G401 (cell line): ENCODE measurements at regions not wholly inside any gene's neighbourhood (a gene's known extent, or its start where the extent isn't known, plus 50 kb on each side); places are given as distances from the start of the nearest gene placed in this dataset.
"Not testable (repeated sequence)": the region's sequence is repeated elsewhere in the genome, so short reads cannot be mapped to it uniquely, and the experiment has no call there.

Source experiments
- DNase-seq: peaks from one replicate; pipeline ENCODE4 v3.0.0-alpha.2; 2015; ENCODE audit warnings: low spot score
- in situ Hi-C: cut with HindIII; loops from 2 replicates; pipeline ENCODE4 v1.10.0; 2016; ENCODE audit warnings: low sequenced_read_pairs, mixed read lengths

GRCh38 chr14:49946320-49947141 is 53.6 kb downstream of the ARF6 start:
- in situ Hi-C loops, result no loop called here
- DNase-seq, result peak; percentile 85

DNA sequence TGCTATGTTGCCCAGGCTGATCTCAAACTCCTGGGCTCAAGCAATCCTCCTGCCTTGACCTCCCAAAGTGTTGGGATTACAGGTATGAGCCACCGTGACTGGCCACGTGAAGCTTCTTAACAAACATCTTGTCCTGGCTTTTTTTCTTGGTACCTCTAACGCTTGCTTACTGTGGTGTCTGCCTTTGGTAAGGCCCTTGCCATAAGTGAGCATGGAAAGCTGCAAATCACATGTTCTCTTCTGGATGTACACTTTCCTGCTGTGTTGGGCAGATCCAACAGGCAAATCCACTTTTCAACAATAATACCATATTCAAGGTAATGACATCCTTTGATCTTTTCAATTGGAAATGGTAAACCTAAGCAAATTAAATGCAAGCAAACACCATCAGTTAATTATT is 54.6 kb downstream of the ARF6 start:
- in situ Hi-C loops, result no loop called here
- DNase-seq, result no peak

- in situ Hi-C loops, result no loop called here
Measured at GRCh38 chr14:49950275-49951228, 57.7 kb downstream of the ARF6 start.

GRCh38 chr14:49951229-49951607 is 58.3 kb downstream of the ARF6 start:
- no peak for DNase-seq
- in situ Hi-C loops, result no loop called here

More at GRCh38 chr14:49950275-49951228, 57.7 kb downstream of the ARF6 start:
- DNase-seq, result peak; percentile 76

- in situ Hi-C loops, result no loop called here
- no peak for DNase-seq
Measured at GRCh38 chr14:49951691-49952345, 58.9 kb downstream of the ARF6 start.

- in situ Hi-C loops, result no loop called here
- DNase-seq, result no peak
Measured at GRCh38 chr14:49953196-49953595, 60.3 kb downstream of the ARF6 start.

DNA sequence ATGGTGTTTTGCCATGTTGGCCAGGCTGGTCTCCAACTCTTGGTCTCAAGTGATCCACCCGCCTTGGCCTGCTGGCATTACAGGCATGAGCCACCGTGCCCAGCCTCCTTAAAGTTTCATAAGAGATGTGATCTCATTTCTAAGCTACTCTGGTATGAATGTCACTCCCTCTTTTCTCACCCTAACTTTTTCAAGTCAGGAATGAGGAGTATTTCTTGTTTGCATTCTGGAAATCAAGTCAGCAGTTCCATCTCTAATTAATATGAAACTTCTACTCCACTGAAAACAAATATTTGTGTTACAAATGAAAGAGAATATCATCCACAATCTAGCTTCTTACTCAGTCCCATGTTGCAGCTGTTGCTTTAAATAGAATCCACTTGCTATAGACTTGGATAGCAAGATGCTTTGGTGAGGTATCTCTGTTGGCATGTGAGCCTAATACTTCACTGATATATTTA is 61.3 kb downstream of the ARF6 start:
- in situ Hi-C loops, result no loop called here
- DNase-seq, result no peak

GRCh38 chr14:49955024-49955423 is 62.1 kb downstream of the ARF6 start:
- in situ Hi-C loops, result no loop called here
- DNase-seq, result no peak

DNA sequence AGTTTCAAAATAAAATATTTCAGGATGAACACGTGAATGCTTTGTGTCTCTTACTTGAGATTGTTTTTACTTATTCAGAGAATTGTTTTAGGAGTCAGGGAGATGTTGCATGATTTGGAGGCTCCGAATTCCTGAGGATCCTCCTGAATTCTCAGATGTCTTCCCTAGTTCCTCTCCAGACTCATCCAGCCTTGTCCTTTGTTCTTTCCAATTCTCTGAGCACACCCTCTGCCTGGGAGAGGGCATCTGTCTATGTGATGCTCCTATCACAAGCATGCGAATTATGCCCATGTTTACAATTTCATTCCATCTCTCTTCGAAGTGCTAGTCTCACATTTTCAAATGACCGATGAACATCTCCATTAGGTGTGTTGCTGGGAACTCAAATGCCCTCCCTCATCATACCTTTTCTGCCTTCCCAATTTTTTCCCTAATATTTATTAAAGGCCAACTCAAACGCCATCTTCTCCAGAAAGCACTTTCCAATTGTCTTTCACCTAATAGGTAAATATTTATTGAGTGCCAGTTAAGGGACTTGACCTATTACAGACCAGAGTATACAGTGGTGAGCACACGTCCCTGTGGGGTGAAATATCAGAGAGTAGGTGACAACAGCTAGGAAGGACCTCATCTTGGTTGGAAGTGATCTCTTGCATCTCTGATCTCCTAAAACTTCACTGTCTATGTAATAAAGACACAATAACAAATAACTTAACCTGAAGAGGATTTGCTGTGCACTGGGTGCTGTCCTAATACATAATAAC is 64.4 kb downstream of the ARF6 start:
- in situ Hi-C loops, result no loop called here
- no peak for DNase-seq

DNA sequence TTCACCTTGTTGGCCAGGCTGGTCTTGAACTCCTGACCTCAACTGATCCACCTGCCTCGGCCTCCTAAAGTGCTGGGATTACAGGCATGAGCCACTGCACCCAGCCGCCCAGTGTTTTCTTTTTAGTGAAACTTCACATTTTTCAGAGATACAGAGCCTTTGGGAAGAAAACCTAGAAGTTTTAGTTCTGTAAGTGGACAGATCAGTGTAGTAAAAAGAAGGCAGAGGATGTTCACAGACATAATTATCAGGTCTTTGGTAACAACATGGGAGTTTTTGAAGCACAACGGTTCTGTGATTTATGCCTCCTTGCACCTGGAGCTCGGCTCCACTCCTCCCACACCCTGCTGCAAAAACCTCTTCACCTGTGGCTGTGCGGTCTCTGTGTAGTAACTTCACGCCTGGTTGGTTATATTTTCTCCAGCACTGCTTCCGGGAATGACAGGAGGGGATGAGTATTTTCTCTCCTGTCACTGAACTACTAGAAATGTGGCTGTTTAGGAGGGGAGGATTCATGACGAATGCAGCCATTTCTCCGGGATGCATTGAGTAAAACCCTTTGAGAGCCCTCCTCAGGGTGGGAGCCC is 67.0 kb downstream of the ARF6 start:
- in situ Hi-C loops, result no loop called here

GRCh38 chr14:49960453-49960852 is 67.6 kb downstream of the ARF6 start:
- in situ Hi-C loops, result no loop called here
- DNase-seq, result no peak

More for the DNA sequence above, 67.0 kb downstream of the ARF6 start:
- no peak for DNase-seq

DNA sequence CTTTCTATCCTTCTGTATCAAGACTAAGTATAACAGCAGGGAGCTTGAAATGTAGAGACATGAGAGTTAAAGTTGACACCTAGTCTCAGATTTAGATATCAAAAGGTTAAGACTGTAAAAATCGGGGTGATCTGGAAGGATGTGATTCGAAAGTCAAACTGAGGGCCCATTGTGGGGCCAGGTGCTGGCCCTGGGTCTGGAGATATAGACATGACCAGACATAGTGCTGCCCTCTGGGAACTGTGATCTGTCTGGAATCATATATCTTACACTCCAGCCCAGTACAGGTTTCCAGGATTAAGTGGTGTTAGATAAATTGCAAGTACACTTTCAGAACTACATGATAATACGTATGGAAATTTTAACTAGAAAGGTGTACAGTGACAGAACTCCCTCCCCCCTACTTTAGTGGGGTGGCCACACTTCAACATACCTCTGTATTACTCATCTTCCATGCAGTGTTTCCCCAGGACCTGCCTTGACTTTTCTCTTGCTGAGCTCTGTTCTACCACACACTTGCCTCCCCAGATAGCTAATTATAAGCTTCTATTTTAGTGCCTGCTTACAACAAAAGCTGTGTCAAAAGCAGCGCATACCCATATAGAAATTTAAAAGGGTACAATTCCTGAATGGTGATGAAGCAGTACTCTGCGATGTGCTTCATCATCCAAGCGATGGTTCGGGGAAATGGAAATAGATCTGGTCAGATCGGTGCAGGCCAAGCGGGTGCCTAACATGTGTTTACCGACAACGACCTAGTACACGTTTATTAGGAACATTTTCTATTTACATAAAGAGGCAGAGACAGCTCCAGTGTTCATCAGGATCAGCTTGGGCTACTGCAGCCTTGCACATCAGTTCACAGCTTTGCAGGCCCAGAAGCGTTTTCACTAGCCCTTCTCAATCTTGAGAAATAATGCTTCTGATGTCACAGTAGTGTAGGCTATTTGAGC is 68.7 kb downstream of the ARF6 start:
- in situ Hi-C loops, result no loop called here

DNA sequence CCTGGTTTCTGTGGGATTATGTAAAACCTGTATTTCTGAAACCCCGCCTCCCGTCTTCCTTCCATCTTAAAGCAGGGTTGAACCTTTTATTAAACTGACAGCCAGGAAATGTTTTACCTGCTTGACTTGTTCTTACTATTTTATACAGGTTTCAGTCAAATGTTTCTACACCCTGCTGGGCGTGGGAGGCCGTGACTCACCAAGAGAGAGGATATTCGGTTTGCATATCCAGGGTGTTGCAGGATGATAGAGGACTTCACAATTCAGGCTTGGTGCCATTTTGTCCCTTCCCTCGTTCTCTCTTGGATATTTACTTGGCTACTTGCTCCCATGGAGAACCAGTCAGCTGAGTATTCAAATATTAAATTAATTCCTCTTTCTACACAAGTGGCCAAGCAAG is 69.7 kb downstream of the ARF6 start:
- DNase-seq, result no peak

More for the DNA sequence above, 68.7 kb downstream of the ARF6 start:
- no peak for DNase-seq

GRCh38 chr14:49965068-49965651 is 72.3 kb downstream of the ARF6 start:
- in situ Hi-C loops, DNase-seq: not testable (repeated sequence)

More for the DNA sequence above, 69.7 kb downstream of the ARF6 start:
- in situ Hi-C loops, result no loop called here

DNA sequence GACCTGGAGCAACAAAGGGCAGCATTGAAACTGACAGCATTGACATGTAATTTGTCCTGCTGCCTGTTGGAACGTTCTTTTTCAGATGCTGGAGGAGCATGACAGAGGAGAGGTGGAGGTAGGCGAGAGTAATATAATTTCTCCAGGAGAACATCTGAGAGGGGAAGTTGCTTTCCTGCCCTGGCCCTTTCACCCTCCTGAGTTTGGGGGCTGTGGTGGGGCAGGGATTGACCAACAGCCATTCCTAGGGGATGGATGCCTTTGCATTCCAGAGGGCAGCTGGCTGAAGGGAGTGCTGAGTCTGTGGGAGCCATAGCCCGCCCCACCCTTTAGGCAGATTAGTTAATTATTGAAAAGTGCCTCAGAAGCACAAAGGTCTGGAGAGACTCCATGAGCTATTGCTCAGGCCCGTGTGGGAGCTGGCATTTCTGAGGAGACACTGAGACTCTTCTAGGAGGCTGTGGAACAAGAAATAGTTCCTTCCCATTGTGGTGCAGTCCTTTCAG is 73.5 kb downstream of the ARF6 start:
- no peak for DNase-seq
- in situ Hi-C loops, result no loop called here

DNA sequence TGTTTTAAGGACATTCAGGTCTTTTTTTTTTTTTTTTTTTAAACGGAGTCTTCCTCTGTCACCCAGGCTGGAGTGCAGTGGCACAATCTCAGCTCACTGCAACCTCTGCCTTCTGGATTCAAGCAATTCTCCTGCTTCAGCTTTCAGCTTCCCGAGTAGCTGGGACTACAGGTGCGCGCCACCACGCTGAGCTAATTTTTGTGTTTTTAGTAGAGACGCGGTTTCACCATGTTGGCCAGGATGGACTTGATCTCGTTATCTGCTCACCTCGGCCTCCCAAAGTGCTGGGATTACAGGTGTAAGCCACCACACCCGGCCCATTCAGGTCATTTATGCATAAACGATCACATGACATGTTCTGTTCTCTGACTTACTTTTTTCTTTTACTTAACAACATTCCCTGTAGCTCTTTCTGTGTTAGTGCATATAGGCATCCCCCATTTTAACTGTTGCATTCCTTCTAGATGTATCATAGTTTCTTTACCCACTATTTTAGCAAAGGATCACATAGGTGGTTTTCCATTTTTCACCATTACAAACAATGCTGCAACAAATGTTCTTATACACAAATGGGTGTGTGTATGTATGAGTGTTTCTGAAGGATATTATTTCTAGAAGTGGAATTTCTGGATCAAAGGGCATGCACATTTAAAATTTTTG is 74.2 kb downstream of the ARF6 start:
- DNase-seq, result no peak
- in situ Hi-C loops, result no loop called here
